K562 (cell line): ENCODE measurements at regions not wholly inside any gene's neighbourhood (a gene's known extent, or its start where the extent isn't known, plus 50 kb on each side); places are given as distances from the start of the nearest gene placed in this dataset.

Experiments used
- ATAC-seq: fragments of 200-7000 bp; cut with Tn5 transposase; 3 replicates; pipeline ENCODE4 v1.9.1; 2020; ENCODE audit warnings: moderate library complexity
- BruUV-seq: library from RNA; stranded (reverse); fragments of 400-500 nt; replicated peaks from 2 replicates; lab custom pipeline; 2021; lab: Mats Ljungman, UMichigan
- CTCF ChIA-PET: fragments of 300-600 bp; formaldehyde crosslinking; extraction: SDS; loops from one replicate; lab custom pipeline; 2021; ENCODE audit warnings: low intra/inter-chr PET ratio; lab: Yijun Ruan, JAX
- POLR2A ChIA-PET: fragments of 300-600, 350-650 bp; sonication (Branson Sonifier 250); formaldehyde crosslinking; extraction: SDS; loops from one replicate; lab custom pipeline; 2021; ENCODE audit warnings: antibody characterized with exemption, inconsistent platforms; lab: Yijun Ruan, JAX
- DNase-seq, 4 experiments: peaks; one replicate each; pipeline versions ENCODE4 v3.0.0 to v3.0.0-alpha.2; 2011 to 2018; ENCODE audit warnings: low spot score in 3 of 4, mixed read lengths in 3 of 4; ENCODE audit errors: extremely low read depth in 1 of 4
- FAIRE-seq: peaks from 2 replicates; lab custom pipeline; 2011; peaks lifted over from hg19 to GRCh38; lab: Jason Lieb, UNC
- H2AFZ ChIP-seq: 2 replicates; pipeline ENCODE4 v1.6.0; 2011; ENCODE audit warnings: low read depth, low read length, control low read depth, inconsistent platforms
- H3K27ac ChIP-seq: fragments of 200-600 bp; 3 replicates; pipeline ENCODE4 v1.8.0; 2011; ENCODE audit warnings: low read depth, mild to moderate bottlenecking, control low read depth, inconsistent platforms, low read length, moderate library complexity, mixed read lengths; ENCODE audit errors: extremely low read depth
- H3K27me3 ChIP-seq, 2 experiments: fragments of 300-600 bp in 1 of 2; 2 replicates in 1 of 2; 3 replicates in 1 of 2; pipeline versions ENCODE4 v1.6.0 to v1.8.0; 2011; ENCODE audit warnings: inconsistent platforms in 2 of 2, low read length in 2 of 2, mild to moderate bottlenecking in 1 of 2, mixed read lengths in 1 of 2, moderate library complexity in 1 of 2; ENCODE audit not compliant: control insufficient read depth in 2 of 2, insufficient read depth in 2 of 2
- H3K36me3 ChIP-seq: fragments of 300-600 bp; 3 replicates; pipeline ENCODE4 v1.8.0; 2011; ENCODE audit warnings: mild to moderate bottlenecking, low read length, inconsistent platforms; ENCODE audit not compliant: control insufficient read depth, insufficient read depth
- H3K4me1 ChIP-seq, 2 experiments: fragments of 200-600 bp in 1 of 2; replicated peaks in 1 of 2; 2 replicates in 1 of 2; 3 replicates in 1 of 2; pipeline versions ENCODE4 v1.5.1 to v1.8.0; 2011; ENCODE audit warnings: inconsistent platforms in 2 of 2, low read length in 2 of 2, mild to moderate bottlenecking in 1 of 2, mixed read lengths in 1 of 2, moderate library complexity in 1 of 2; ENCODE audit not compliant: control insufficient read depth in 2 of 2, insufficient read depth in 2 of 2
- H3K4me2 ChIP-seq: 2 replicates; pipeline ENCODE4 v1.6.1; 2011; ENCODE audit warnings: low read length, control low read depth, inconsistent platforms, mixed read lengths; ENCODE audit not compliant: insufficient read depth
- H3K4me3 ChIP-seq: fragments of 200-600 bp; sonication (generic), shearing (Covaris generic); 2 replicates; pipeline ENCODE4 v1.5.1; 2016; ENCODE audit warnings: control low read depth, inconsistent platforms
- H3K79me2 ChIP-seq: fragments of 200-600 bp; 3 replicates; pipeline ENCODE4 v1.8.0; 2011; ENCODE audit warnings: low read length, inconsistent platforms; ENCODE audit not compliant: control insufficient read depth, insufficient read depth
- H3K9ac ChIP-seq, 2 experiments: 2 replicates each; pipeline versions ENCODE4 v1.6.0 to v1.6.1; 2011; ENCODE audit warnings: low read depth in 2 of 2, low read length in 2 of 2, control low read depth in 1 of 2, inconsistent platforms in 1 of 2, mild to moderate bottlenecking in 1 of 2, mixed read lengths in 1 of 2; ENCODE audit not compliant: insufficient read depth in 1 of 2
- H3K9me1 ChIP-seq: one replicate; pipeline ENCODE4 v1.6.0; 2011; ENCODE audit warnings: inconsistent platforms, mild to moderate bottlenecking, low read length, moderate library complexity; ENCODE audit not compliant: control insufficient read depth, insufficient read depth
- H3K9me3 ChIP-seq: replicated peaks from 2 replicates; pipeline ENCODE4 v1.5.1; 2011; ENCODE audit warnings: low read depth, low read length, inconsistent platforms; ENCODE audit not compliant: control insufficient read depth, insufficient read depth
- H4K20me1 ChIP-seq: replicated peaks from 2 replicates; pipeline ENCODE4 v1.6.1; 2011; ENCODE audit warnings: low read length, inconsistent platforms, mixed read lengths; ENCODE audit not compliant: control insufficient read depth, insufficient read depth
- CAMTA2 ChIP-seq: fragments of 250-450 bp; sonication (Bioruptor Pico); conservative IDR thresholded peaks from 2 replicates; pipeline ENCODE4 v1.5.1; 2022
- DLX4 ChIP-seq: fragments of 250-450 bp; sonication (Bioruptor Pico); IDR thresholded peaks from 2 replicates; pipeline ENCODE4 v1.6.1; 2021; ENCODE audit warnings: mild to moderate bottlenecking
- ESRRB ChIP-seq: fragments of 250-450 bp; sonication (Bioruptor Pico); IDR thresholded peaks from 2 replicates; pipeline ENCODE4 v1.5.0; 2020; ENCODE audit warnings: mild to moderate bottlenecking, moderate library complexity, borderline replicate concordance
- IRF9 ChIP-seq: fragments of 450-650 bp; IDR thresholded peaks from 2 replicates; pipeline ENCODE4 v1.6.1; 2016; ENCODE audit warnings: missing biosample characterization, missing genetic modification characterization
- LEF1 ChIP-seq: fragments of 450-650 bp; IDR thresholded peaks from 2 replicates; pipeline ENCODE4 v1.6.1; 2016; ENCODE audit warnings: mild to moderate bottlenecking
- MTF1 ChIP-seq: fragments of 250-450 bp; sonication (Bioruptor Pico); IDR thresholded peaks from 2 replicates; pipeline ENCODE4 v1.9.0; 2021; ENCODE audit warnings: moderate library complexity, mild to moderate bottlenecking, inconsistent platforms, borderline replicate concordance
- TFE3 ChIP-seq: fragments of 450-650 bp; formaldehyde crosslinking; IDR thresholded peaks from 2 replicates; pipeline ENCODE4 v1.4.0; 2020; ENCODE audit warnings: mild to moderate bottlenecking, mixed read lengths
- WGBS: fragments of 100-300 bp; shearing (Covaris generic); methylation state at CpG from one replicate; pipeline ENCODE4 v1.1.6; 2016; ENCODE audit warnings: low coverage, mixed read lengths; ENCODE audit not compliant: insufficient coverage; ENCODE audit errors: missing lambda C conversion rate; 5-methylcytosine and 5-hydroxymethylcytosine counted together
- in situ Hi-C: fragments of 300-500 bp; cut with MboI; formaldehyde crosslinking; loops from 4 replicates; pipeline ENCODE4 v1.15.0; 2018; ENCODE audit warnings: inconsistent platforms, mixed read lengths
- intact Hi-C: fragments of 100-400 bp; cut with micrococcal nuclease; formaldehyde crosslinking; loops from 2 replicates; pipeline ENCODE4 v1.14.2; 2022
- TF ChIP-seq, protein P1 (sequence below): fragments of 450-650 bp; IDR thresholded peaks from 2 replicates; pipeline ENCODE4 v1.6.1; 2016; ENCODE audit warnings: low read depth
- TF ChIP-seq, protein P2 (sequence below): fragments of 200-400 bp; formaldehyde crosslinking; IDR thresholded peaks from 2 replicates; pipeline ENCODE4 v1.6.1; 2017; ENCODE audit warnings: mild to moderate bottlenecking, low read depth, low read length, moderate library complexity

- BruUV-seq: no TSS peak
- Histone ChIP-seq H3K9me1 (no peaks in the 10 kb centered on the region), H3K36me3 (no peaks in the 10 kb centered on the region), H3K27me3 (peaks cover 3 to 18% of the 10 kb centered on the region in 2 experiments; a peak in 4 of 5 replicates), H3K9me3 (no peaks in the 10 kb centered on the region), H4K20me1 (no peaks in the 10 kb centered on the region), H3K79me2 (no peaks in the 10 kb centered on the region), H3K4me3 (no peak overlapping the region), H3K4me2 (no peak overlapping the region), H3K27ac (no peak overlapping the region), H3K9ac (peak overlapping the region in 1 of 2 experiments; percentile 9; a peak in 1 of 4 replicates), H2AFZ (no peak overlapping the region), H3K4me1 (no peaks in the 10 kb centered on the region)
- DNase-seq (no peak), ATAC-seq (no peak), FAIRE-seq (no peak)
- ChIA-PET POLR2A (no interaction called here), CTCF (no interaction called here)
- WGBS: 0% methylated on average over 3 of the region's 4 CpGs
- intact Hi-C loops: no loop called here
- in situ Hi-C loops: no loop called here
- TF ChIP-seq IRF9 (tag) (no peak), LEF1 (no peak), MTF1 (no peak), ESRRB (CRISPR knock-in tag) (no peak), TFE3 (CRISPR knock-in tag) (no peak), CAMTA2 (CRISPR knock-in tag) (no peak), DLX4 (CRISPR knock-in tag) (no peak)
- TF ChIP-seq, protein P1, sequence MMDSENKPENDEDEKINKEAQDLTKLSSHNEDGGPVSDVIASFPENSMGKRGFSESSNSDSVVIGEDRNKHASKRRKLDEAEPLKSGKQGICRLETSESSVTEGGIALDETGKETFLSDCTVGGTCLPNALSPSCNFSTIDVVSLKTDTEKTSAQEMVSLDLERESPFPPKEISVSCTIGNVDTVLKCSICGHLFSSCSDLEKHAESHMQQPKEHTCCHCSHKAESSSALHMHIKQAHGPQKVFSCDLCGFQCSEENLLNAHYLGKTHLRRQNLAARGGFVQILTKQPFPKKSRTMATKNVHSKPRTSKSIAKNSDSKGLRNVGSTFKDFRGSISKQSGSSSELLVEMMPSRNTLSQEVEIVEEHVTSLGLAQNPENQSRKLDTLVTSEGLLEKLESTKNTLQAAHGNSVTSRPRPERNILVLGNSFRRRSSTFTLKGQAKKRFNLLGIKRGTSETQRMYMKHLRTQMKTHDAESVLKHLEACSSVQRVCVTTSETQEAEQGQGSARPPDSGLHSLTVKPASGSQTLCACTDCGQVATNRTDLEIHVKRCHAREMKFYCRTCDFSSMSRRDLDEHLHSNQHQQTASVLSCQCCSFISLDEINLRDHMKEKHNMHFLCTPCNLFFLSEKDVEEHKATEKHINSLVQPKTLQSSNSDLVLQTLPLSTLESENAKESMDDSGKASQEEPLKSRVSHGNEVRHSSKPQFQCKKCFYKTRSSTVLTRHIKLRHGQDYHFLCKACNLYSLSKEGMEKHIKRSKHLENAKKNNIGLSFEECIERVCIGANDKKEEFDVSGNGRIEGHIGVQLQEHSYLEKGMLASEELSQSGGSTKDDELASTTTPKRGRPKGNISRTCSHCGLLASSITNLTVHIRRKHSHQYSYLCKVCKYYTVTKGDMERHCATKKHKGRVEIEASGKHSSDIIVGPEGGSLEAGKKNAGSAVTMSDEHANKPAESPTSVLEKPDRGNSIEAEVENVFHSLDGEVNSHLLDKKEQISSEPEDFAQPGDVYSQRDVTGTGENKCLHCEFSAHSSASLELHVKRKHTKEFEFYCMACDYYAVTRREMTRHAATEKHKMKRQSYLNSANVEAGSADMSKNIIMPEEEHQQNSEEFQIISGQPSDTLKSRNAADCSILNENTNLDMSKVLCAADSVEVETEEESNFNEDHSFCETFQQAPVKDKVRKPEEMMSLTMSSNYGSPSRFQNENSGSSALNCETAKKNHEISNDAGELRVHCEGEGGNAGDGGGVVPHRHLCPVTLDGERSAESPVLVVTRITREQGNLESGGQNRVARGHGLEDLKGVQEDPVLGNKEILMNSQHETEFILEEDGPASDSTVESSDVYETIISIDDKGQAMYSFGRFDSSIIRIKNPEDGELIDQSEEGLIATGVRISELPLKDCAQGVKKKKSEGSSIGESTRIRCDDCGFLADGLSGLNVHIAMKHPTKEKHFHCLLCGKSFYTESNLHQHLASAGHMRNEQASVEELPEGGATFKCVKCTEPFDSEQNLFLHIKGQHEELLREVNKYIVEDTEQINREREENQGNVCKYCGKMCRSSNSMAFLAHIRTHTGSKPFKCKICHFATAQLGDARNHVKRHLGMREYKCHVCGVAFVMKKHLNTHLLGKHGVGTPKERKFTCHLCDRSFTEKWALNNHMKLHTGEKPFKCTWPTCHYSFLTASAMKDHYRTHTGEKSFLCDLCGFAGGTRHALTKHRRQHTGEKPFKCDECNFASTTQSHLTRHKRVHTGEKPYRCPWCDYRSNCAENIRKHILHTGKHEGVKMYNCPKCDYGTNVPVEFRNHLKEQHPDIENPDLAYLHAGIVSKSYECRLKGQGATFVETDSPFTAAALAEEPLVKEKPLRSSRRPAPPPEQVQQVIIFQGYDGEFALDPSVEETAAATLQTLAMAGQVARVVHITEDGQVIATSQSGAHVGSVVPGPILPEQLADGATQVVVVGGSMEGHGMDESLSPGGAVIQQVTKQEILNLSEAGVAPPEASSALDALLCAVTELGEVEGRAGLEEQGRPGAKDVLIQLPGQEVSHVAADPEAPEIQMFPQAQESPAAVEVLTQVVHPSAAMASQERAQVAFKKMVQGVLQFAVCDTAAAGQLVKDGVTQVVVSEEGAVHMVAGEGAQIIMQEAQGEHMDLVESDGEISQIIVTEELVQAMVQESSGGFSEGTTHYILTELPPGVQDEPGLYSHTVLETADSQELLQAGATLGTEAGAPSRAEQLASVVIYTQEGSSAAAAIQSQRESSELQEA: no peak
- TF ChIP-seq, protein P2, sequence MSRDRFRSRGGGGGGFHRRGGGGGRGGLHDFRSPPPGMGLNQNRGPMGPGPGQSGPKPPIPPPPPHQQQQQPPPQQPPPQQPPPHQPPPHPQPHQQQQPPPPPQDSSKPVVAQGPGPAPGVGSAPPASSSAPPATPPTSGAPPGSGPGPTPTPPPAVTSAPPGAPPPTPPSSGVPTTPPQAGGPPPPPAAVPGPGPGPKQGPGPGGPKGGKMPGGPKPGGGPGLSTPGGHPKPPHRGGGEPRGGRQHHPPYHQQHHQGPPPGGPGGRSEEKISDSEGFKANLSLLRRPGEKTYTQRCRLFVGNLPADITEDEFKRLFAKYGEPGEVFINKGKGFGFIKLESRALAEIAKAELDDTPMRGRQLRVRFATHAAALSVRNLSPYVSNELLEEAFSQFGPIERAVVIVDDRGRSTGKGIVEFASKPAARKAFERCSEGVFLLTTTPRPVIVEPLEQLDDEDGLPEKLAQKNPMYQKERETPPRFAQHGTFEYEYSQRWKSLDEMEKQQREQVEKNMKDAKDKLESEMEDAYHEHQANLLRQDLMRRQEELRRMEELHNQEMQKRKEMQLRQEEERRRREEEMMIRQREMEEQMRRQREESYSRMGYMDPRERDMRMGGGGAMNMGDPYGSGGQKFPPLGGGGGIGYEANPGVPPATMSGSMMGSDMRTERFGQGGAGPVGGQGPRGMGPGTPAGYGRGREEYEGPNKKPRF: no peak
Observed at GRCh38 chr10:117627561-117627960, 85.0 kb downstream of the EMX2 start.
